Fibroblast of skin of left biceps (primary cell): ENCODE measurements at regions not wholly inside any gene's neighbourhood (a gene's known extent, or its start where the extent isn't known, plus 50 kb on each side); places are given as distances from the start of the nearest gene placed in this dataset.
"Not testable (repeated sequence)": the region's sequence is repeated elsewhere in the genome, so short reads cannot be mapped to it uniquely, and the experiment has no call there.

ENCODE experiments used
- DNase-seq, 2 experiments: peaks; one replicate each; pipeline ENCODE4 v3.0.0-alpha.2; 2013; ENCODE audit warnings: low read depth in 2 of 2

GRCh38 chr1:94362466-94363058 lies 55.6 kb upstream of the ABCD3 start:
- no peak for DNase-seq

GRCh38 chr1:94358630-94359599 lies 59.3 kb upstream of the ABCD3 start:
- DNase-seq: no peak

- no peak for DNase-seq
These were observed 60.5 kb upstream of the ABCD3 start for GRCh38 chr1:94357661-94358060.

- DNase-seq: no peak
These were observed 62.7 kb upstream of the ABCD3 start for GRCh38 chr1:94355485-94355980.

GRCh38 chr1:94351481-94351880 lies 66.7 kb upstream of the ABCD3 start:
- DNase-seq: no peak

DNA sequence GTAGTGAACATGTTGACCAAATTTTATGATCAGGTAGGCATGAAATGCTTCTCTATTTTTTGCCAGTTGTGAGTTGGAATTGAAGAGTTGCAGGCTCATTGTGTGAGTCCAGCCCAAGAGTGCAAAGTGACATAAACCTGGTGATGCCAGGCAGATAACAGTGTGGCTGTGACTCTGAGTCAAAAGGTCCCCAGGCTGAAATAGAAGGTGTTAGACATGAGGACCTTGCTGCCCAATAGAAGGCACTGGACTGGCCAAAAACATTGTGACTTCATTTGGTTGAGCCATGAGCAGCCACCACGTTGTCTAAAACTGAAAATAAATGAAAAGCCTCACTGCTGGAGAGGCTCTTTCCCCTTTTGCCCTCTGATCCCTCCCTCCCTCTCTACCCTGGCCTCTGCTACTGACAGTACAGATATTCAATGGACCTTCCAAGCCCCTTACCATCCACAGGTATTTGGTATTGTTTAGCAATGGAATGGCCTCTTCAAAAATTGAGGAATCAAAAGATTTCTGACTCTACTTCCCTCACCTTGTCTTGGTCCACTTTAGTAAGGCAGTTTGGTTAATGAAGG lies 67.8 kb upstream of the ABCD3 start:
- no peak for DNase-seq

DNA sequence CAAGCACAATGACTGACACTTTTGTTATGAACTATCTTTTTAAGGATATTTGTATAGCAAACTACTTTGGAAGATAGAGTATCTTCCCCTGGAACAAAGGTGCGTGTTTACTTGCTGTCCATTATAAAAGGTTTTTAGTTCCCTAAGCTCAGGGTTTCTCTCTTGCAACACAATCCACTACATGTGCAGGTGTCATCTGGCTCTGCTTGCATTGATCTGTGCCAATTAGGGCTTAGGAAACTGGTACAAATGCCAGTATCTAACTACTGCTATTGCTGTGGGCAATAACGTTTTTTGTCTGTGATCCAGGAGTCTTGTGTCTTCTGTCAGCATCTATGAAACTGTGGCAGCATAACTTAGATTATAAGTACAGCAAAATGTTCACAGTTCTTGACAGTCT lies 68.3 kb upstream of the ABCD3 start:
- DNase-seq: no peak

- not testable (repeated sequence) for DNase-seq
These were observed 69.8 kb upstream of the ABCD3 start for GRCh38 chr1:94348386-94348785.

GRCh38 chr1:94345148-94345721 lies 73.0 kb upstream of the ABCD3 start:
- DNase-seq: no peak

GRCh38 chr1:94342416-94342815 lies 75.8 kb upstream of the ABCD3 start:
- no peak for DNase-seq

DNA sequence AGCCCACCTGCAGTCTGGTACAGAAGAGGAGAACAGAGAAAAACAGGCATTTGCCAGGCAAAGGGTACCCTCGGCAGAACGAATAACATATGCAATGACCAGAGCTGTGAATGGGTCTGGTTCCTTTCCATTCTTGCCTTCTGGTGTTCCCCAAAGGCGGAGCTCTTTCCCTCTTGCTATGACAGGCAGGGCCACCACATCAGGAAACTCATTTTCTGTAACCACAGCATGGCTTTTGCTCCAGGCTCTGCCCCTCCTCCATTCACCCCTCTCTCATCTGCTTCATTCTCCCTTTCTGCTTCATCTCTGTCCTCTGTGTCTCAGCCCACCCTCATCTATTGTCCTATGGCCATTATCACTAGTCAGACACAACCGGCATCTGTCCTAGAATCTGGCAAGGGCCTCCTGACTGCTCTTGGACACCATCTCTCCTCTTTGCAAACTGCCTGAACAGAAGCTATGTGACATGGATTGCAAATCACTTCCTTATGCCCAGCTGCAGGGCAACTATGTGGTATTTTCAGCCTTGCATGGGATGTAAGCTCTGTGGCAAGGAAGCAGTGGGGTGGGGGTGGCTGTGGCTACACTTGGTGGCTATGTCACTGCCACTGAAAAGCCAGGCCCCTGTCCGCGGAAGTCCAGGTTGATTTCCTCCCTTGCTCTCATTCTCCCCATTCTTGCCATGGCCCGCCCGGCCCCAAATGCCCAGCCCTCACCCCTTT lies 78.8 kb upstream of the ABCD3 start:
- no peak for DNase-seq

- no peak for DNase-seq
These were observed 81.2 kb upstream of the ABCD3 start for GRCh38 chr1:94336991-94337390.

- DNase-seq: peak; percentile 80 to 82
These were observed 82.2 kb upstream of the ABCD3 start for GRCh38 chr1:94335950-94336349.

GRCh38 chr1:94335447-94335846 lies 82.7 kb upstream of the ABCD3 start:
- DNase-seq: no peak

GRCh38 chr1:94334764-94335163 lies 83.4 kb upstream of the ABCD3 start:
- no peak for DNase-seq

GRCh38 chr1:94332952-94333351 lies 85.2 kb upstream of the ABCD3 start:
- DNase-seq: no peak

- DNase-seq: no peak
These were observed 85.7 kb upstream of the ABCD3 start for GRCh38 chr1:94332516-94332915.

- DNase-seq: no peak
These were observed 88.2 kb upstream of the ABCD3 start for GRCh38 chr1:94329986-94330385.

DNA sequence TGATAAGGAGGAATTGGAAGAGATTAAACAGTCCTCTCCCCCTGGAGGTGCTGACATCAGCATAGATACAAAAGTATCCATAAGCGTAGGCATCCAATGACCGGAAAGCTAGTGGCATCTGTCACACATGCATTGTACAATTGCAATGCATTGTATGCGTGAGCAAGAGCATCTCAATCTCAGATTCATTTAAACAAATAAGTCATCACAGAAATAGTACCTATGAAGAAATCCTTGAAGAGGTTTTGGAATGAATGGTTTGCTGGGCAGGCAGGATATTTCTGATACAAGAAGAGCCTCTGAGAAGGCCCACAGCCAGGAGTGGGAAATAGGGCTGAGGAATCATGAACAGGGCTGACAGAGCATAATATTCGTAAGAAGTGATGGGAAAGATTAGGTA lies 88.9 kb upstream of the ABCD3 start:
- DNase-seq: no peak

DNA sequence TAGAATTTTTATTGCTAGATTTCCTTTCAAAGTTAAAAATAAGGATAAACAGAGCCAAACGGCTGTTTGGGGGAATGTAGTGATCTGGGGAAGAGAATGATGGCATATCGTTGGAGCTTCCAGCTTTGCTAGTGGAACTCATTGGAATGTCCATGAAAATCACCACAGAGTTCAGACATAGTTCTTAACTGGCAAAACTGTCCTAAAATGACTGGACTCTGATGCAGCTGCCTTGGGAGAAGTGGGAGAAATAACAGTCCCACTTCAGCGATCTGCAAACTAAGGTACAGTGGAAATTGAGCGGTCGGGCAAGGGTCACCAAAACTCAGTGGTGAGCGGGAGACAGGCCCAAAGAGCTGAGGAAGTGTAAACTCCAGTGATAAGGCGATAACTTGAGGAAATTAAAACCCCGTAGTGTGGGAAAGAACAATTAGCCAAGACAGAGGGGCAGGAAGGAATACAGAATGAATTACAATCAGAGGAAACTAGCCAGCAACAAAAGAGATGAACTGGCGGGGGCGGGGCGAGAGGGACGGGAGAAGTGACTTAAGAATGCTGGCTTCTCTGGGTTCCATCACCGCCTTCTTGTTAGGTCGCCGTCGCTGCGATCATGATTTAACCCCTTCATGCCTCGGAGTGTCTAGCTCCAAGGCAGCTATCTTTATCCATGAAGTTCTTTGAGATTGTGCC lies 89.8 kb upstream of the ARHGAP29 start:
- no peak for DNase-seq

- DNase-seq: no peak
These were observed 88.9 kb upstream of the ARHGAP29 start for GRCh38 chr1:94326329-94326728.
